Sigmoid colon (tissue), 4 donors: ENCODE measurements at regions not wholly inside any gene's neighbourhood (a gene's known extent, or its start where the extent isn't known, plus 50 kb on each side); places are given as distances from the start of the nearest gene placed in this dataset.

ENCODE experiments used
- CTCF ChIP-seq, 4 experiments: fragments of 450-650 bp in 3 of 4; fragments of 200-600 bp in 1 of 4; IDR thresholded peaks; one replicate each; pipeline ENCODE4 v1.5.1; 2016 to 2019; ENCODE audit warnings: antibody characterized with exemption in 4 of 4, mild to moderate bottlenecking in 3 of 4, moderate library complexity in 2 of 4
- EP300 ChIP-seq, 4 donors: sonication (generic); formaldehyde crosslinking; IDR thresholded peaks; one replicate each; pipeline ENCODE4 v1.6.1; 2017; ENCODE audit warnings: antibody characterized with exemption in 4 of 4
- POLR2A ChIP-seq, 2 donors: fragments of 450-650 bp; IDR thresholded peaks; one replicate each; pipeline ENCODE4 v1.6.1; 2016; ENCODE audit warnings: antibody characterized with exemption in 2 of 2, mild to moderate bottlenecking in 2 of 2, moderate library complexity in 2 of 2
- POLR2AphosphoS5 ChIP-seq, 4 donors: sonication (generic); formaldehyde crosslinking; IDR thresholded peaks; one replicate each; pipeline ENCODE4 v1.6.1; 2017; ENCODE audit warnings: antibody characterized with exemption in 4 of 4

- TF ChIP-seq CTCF (IDR thresholded peaks at IDR 0.05) = no peak
- TF ChIP-seq POLR2A (IDR thresholded peaks at IDR 0.05) = no peak
- no peak for TF ChIP-seq EP300 (IDR thresholded peaks at IDR 0.05)
- TF ChIP-seq POLR2AphosphoS5 (IDR thresholded peaks at IDR 0.05) = no peak
These were observed 980.3 kb downstream of the EPHA3 start for GRCh38 chr3:90087703-90088102.
